OCI-M1 (cell line): ENCODE measurements at regions not wholly inside any gene's neighbourhood (a gene's known extent, or its start where the extent isn't known, plus 50 kb on each side); places are given as distances from the start of the nearest gene placed in this dataset.

Experiments used
- DNase-seq: peaks from one replicate; lab custom pipeline; 2025; lab: John Stamatoyannopoulos, UW

DNA sequence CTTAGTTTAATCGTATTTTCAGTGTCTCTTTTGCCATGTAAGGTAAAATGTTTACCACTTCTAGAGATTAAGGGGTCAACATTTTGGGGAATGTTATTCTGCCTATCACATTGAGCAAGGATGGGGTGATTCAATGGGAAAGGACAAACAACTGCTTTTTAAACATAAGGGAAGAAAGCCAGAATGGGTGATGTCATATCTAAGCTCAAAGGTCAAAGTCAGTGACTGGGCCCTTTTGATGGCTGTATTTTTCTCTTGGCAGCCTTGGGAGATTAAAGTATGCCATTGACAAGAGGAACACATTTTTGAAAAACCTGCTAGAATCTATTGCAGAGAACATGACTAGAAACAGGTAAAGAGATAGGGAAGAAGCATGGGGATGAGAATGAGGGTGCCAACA, 477.3 kb upstream of the IRAK1BP1 start:
- DNase-seq, result no peak

DNA sequence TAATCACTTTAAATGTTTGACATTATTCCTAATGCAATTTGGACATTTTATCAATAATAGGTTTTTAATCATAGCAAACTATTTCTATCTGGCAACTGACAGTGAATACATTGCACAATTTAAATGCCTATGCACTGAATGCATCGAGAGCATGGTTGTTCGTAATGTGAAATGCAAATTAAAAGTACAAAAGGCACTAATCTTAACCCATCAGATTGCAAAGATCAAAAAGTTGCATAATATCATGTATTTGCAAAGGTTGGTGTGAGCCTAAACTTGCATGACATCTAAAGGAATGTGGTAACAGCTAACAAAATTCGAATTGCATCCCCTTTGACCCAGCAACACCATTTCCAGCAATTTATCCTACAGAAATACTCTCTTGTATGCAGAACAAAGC, 469.9 kb upstream of the IRAK1BP1 start:
- DNase-seq, result no peak

DNA sequence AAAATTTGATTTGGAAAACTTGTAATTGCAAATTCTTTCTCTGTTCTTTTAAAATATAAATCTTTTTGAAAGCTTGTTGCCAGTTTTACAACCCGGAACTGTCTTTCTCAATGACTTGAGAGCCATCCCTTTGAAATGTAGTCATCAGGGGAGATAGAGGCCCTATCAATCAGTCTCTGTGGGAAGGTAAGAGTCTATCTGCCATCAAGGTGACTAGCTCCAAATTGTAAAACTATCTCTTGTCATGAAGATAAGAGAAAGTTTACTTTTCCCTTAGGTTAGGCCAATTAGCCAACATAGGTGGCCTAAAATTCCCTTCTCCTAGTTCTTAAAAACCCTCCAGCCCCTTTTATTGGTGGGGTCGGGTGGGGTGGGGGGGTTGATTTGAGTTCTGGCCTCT, 469.1 kb upstream of the IRAK1BP1 start:
- no peak for DNase-seq

DNA sequence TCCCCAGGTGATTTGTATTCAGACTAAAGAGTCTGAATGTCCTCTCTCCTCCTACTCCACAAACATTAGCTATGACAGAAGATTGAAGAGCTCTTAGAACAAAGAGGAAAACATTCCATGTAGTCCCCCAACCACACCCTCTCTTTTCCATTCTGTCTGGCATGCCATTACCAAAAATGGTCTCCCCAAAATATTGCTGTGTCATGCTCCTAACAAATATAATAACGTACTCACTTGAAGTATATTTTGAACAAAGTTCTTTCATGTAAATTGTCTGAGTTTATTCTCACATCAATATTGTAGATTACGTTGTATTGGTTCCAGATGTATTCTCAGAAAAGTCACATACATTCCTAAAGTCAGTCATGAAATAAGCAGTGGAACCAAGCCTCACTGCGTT, 467.3 kb upstream of the IRAK1BP1 start:
- no peak for DNase-seq

DNA sequence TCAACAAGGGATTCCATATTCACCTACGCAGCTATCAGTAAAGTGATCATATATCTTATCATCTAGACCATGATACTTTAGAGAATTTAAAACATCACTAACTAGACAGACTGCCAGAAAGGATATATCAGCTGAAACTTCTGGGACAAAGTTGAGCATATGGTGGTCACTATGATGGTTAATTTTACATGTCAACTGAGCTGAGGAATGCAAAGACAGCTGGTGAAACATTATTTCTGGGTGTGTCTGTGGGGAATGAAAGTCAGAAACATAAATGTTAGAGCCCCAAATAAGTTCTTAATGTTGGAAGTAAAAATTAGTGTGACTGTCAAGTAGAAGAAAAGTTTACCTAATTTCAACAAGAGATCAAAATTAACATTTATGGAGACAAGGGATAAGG, 440.0 kb upstream of the IRAK1BP1 start:
- no peak for DNase-seq

DNA sequence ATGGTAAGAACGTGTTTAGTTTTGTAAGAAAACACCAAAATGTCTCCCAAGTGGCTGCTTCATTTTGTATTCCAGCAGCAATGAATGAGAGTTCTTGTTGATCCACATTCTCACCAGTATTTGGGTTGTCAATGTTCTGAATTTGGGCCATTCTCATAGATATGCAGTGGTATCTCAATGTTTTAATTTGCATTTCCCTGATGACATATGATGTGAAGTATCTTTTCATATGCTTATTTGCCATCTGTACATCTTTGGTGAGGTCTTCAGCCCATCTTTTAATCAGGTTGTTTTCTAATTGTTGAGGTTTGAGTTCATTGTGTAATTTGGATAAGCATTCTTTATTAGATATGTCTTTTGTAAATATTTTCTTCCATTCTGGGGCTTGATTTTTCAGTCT, 436.8 kb upstream of the IRAK1BP1 start:
- DNase-seq, result no peak

DNA sequence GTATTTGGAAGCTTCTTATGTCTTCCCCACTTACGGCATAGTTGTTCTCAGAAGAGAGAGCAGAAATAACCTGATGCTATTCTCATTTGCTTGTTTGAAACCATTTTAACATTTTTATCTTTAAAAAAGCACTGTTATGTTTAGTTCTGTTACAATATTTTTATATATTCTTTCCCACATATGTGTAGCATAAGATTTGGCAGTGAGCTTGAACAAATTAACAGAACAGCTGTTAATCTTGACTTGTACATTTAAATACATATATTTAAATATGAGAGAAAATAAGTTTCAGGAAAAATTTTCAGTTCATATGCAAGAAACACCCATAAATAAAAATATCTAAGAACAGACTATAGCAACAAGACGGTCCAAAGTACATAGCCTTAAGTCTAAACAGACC, 431.7 kb upstream of the IRAK1BP1 start:
- no peak for DNase-seq

DNA sequence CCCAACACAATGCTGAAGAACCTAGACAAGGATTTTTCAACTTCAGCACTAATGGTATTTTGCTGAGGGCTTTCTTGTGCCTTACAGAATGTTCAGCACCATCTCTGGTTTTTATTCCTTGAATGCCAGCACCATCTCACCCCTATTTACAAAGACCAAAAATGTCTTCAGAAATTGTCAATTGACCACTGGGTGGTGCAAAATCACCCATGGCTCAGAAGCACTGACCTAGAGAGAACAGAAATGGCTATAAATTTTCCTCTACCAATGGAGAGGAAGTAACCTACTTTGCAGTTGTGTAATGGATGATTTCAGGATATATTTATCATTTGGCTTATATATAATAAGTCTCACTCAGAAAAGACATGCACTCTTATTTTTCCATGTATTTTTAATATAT, 431.0 kb upstream of the IRAK1BP1 start:
- DNase-seq, result peak; percentile 48

DNA sequence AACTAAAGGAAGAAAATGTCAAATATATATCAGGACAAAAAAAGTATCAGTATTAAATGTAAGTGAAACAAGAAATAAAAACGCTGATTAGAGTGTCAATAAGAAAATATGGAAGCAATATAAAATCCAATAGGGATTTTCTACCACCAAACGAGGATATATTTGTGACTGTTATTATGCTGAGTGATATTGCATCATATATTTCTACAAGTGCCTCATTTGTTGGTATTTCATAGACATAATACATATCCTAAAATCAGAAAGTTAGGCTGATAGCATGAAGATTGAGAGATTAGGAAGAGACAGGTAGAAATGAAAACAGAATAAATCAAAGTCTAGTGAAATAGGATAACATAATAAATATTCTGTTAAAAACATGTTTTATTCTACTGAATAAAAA, 429.2 kb upstream of the IRAK1BP1 start:
- DNase-seq, result no peak

DNA sequence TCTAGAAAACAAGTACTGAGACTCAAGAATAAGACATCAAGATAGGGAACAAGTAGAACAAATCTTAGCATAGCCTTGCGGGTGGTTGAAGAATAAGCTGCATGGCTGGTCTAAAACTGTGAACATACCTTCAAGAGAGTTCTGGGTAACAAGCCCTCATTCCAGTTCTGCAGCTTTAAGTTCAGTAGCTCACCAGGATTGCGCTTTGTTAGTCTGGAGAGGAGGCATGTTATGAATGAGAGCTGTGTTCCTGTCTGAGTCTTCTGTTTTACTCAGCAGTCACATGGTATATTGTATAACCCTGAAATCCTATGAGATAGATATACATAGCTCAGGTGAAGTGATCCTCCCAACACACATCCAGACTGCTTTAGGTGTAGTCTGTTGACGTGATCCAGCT, 406.6 kb upstream of the IRAK1BP1 start:
- DNase-seq, result no peak

DNA sequence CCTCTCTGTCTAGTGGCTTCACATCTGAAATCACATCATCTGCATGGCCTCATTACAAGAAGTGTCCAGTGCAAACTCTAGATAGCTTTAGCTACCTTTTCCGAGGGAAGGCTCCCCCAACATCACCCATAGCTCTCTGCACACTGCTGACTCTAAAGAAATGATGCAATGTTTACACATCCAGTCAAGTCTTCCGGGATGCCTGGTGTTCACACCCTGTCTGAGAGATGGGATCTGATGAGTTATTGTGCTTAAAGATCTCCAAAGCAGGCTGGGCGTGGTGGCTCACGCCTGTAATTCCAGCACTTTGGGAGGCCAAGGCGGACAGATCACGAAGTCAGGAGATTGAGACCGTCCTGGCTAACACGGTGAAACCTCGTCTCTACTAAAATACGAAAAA, 404.6 kb upstream of the IRAK1BP1 start:
- DNase-seq, result no peak

DNA sequence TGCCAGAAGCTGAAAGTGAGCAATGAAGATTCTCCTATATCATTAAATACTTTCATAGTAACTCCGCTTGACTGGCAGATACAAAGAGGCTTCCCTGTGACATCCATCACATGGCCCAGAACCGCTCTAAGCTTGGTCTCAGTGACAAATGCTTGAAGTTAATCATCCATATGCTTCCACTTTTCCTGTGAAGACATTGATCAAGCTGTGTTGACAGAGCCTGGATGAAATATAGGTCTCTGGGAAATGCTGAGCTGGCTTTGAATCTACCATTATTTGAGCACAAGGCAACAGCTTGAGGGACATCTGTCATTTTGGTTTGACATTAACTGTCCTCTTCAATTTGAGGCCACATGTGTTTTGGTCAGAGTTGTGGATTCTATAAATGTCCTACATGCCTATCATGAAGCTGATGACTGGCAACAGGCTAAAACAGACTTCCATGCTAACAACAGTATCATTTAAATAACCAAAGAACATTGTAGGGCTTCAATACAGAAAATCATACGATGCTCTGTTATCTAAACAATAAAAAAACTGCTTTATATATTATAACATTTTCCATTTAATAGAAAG, 402.2 kb upstream of the IRAK1BP1 start:
- no peak for DNase-seq

DNA sequence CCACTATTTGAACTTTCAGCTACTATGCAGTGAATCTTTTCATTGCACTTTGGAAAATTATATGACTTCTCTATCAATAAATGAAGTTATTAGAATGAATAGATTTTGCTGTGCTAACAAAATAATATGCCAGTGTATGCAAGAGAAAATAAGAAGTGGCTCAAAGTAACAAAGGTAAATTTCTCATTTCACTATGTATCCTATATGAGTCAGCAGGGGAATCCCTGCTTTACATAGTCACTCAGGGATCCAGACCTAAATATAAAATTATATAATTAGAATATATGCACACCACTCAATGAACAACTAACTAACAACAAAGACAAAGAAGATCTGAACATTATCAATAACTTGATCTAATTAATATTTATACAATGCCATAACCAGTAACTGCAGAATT, 390.8 kb upstream of the IRAK1BP1 start:
- DNase-seq, result no peak

DNA sequence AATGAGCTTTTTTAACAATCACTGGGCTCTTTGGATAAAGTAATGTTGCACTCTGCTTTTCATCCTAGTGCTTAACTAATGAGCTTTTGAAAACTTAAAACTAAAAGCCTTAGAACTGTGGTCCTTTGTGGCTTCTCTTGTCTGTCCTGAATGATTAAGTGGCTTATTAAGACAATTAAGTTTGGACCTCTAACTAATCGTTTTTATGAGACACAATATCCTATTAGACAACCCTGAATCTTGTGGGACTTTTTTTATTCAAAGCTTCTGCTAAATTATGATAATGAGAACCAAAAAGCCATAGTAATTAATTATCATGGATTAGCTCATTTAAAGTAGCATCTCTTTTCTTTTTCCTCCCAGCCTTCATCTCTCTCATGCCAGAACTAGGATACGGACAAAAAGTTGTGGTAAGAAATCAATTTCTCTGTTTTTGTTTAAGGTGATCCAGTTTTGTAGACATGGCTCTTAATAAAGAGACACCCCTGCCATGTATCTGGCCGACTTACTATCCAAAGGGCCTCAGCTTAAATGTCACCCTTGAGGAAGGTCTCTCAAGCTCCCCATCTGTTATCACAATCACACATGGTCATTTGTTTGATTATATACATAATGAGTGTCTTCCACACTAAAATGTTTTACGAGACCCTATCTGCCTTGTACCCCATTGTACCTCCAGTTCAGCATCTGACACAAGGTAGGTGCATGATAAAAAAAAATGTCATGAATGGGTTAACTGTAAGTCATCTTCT, 384.4 kb upstream of the IRAK1BP1 start:
- DNase-seq, result no peak

DNA sequence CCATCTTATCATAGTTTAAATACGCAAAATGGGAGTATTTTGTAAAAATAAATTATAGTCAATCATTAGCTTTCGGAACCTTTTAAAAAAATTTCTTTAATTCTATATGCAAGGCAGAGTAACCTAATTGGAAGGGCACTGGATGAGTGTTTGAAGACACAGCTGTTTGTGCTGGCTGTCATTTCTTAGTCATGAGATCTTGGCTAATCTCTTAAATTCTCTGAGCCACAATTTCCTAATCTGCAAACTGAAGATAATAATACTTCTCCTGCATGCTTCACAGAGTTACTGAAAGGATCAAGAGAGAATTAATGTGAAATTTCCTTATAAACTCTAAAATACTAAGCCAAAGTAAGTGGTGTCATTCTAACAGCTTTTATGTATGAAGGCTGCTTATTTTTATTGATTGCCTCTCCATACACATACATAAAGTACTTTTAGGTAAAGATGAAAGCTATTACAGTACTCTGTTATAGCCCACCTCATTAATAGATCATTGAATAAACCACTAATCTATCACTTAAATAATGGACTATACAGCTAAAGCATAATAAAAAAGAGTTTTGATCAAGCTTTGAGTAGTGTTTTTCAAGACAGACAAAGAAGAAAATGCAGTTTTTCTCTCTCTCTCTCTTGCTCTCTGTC, 383.7 kb upstream of the IRAK1BP1 start:
- no peak for DNase-seq

DNA sequence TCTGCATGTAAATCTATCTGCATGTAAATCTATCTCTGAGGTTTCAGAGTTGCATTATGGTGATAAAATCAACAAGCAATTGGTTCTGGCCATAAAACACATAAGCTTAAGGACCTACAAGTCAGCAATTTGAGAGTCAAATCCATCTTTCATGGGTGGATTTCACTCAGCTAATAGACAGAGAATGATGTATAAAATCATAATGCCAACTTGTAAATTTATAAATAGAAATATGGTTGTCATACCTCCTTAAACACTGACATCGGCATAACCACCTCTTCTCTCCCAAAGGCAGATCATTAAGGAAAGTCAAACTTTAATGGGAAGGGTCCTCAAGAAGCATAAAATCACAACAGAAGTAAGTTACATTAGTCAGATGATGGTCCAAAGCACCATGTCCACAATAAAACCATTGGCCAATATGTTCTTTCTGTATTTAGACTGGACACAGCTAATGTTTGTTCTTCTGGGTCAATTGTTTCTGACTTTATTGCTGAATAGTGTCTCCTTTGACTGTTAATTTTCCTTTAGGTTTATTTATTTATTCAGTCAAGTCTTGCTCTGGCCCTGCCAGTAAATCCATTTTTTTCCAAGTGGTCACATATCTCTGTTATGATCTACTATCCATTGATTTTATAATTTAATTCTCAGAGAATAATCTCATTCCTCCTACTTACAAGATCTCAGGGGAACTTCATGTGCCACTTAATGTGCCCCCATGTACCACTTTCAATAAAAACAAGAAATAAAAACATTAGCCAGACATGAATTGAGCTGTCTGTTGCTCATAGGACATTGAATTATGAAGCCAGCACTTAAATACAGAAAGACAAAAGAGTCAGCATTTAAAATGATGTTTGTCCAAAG, 382.9 kb upstream of the IRAK1BP1 start:
- DNase-seq, result no peak

DNA sequence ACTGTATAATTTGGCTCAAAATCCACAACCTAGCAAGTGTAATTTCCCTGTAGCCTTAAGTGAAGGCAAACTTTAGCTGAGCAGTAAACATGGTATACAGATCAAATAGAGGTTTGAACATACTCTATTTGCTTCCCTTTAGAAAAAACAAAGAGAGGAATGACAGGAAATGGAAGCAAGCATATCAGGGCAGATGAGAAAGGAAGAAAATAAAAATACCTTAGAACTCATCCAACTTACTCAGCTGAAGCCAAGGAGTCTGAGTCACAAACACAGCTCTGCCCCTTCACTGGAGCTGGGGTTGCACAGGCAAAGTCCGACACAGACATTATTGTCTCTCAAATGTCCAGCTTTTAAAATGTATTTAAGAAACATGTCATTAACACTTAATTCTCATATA, 379.9 kb upstream of the IRAK1BP1 start:
- DNase-seq, result no peak

DNA sequence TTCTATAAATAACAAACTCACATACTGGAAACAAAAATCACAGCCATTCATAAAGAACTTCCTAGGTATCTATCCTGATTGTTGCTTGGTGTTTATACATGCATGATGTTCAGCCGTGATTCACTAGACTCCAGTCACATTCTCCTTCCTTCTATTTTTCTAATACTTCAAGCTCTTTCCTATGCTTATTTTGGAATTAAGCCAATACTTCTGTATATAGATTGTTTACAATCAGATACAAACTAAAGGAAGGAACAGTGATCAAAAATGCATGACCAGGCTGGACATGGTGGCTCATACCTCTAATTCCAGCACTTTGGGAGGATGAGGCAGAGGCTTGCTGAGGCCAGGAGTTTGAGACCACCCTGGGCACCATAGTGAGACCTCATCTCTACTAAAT, 377.5 kb upstream of the IRAK1BP1 start:
- DNase-seq, result no peak

DNA sequence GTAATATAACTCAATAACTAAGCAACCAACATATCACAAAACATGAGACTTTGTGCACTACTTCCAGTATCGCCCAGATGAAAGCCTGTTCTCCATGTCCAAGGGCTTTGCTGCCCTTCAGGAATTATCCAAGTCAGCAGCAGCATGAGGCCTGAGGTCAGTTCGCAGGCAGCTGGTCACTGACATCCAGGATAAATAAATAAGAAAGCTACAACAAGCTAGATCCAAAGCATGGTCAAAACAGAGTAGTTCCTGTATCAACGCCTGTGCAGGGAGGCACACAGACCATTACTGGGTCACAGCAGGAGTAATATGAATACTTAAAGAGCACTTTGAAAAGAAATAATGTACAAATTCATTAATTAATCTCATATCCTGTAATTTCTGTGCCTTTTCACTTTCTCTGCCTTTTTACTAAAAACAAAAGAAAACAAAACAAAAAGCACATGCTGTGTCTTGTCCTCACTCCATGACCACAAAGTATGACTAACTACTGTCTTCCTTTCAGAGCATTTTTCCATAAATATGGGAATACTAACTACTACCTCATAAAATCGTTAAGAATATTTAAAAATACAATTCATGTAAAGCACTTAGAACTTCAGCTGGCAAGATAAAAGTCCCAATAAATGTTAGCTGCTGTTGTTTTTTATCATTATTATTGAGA, 374.9 kb upstream of the IRAK1BP1 start:
- no peak for DNase-seq

DNA sequence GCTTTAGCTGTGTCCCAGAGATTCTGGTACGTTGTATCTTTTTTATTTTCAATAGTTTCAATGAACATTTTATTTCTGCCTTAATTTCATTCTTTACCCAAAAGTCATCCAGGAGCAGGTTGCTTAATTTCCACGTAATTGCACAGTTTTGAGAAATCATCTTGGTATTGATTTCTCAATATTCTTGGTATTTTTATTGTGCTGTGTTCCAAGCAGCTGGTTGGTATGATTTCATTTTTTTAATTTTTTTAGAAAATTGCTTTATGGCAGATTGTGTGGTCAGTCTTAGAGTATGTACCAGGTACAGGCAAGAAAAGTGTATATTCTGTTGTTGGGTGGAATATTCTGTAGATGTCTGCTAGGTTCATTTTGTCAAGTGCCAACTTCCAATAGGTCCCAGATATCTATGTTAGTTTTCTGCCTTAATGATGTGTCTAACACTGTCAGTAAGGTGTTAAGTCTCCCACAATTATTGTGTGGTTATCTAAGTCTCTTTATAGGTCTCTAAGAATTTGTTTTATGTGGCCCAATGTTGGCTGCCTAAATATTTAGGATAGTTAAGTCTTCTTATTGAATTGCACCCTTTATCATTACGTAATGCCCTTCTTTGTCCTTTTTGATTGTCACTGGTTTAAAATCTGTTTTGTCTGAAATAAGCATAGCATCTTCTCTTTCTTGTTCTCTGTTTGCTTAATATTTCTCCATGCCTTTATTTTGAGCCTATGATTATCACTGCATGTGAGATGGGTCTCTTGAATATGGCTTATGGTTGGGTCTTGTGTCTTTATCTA, 366.9 kb upstream of the IRAK1BP1 start:
- no peak for DNase-seq

DNA sequence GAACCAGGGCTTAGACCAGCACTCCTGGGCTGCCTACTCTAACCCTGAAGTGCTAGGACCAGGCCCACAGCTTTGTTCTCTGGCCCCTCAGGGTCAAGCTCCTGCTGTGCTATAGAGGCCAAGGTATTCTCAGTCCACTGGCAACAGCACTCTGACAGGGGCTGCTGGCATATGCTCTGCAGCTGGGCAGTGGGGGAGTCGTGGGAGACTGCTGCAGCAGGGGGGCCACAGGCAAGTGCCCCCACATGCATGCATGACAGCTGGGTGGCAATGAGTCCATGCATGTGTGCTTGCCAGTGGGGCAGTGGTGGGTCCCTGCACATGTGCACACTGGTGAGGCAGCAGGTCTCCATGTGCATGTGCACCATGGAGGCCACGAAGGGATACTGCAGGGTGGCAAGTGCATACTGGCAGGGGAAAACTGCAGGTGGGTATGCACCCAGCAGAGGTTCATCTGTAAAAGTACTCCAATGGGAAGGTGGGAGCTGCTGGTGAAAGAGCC, 364.9 kb upstream of the IRAK1BP1 start:
- no peak for DNase-seq
